Panc1 (cell line): ENCODE measurements at regions not wholly inside any gene's neighbourhood (a gene's known extent, or its start where the extent isn't known, plus 50 kb on each side); places are given as distances from the start of the nearest gene placed in this dataset.

Source experiments
- ATAC-seq: fragments of 200-7000 bp; cut with Tn5 transposase; 2 replicates; pipeline ENCODE4 v1.9.1; 2020; ENCODE audit warnings: mild to moderate bottlenecking, moderate library complexity
- BruUV-seq: library from RNA; stranded (reverse); fragments of 400-500 nt; replicated peaks from 2 replicates; lab custom pipeline; 2021; lab: Mats Ljungman, UMichigan
- CTCF ChIA-PET: fragments of 300-600 bp; sonication (Branson Sonifier 250); formaldehyde crosslinking; loops from one replicate; lab custom pipeline; 2022; ENCODE audit warnings: antibody characterized with exemption; lab: Charles Lee
- POLR2A ChIA-PET: fragments of 300-600 bp; sonication (Branson Sonifier 250); formaldehyde crosslinking; loops from one replicate; lab custom pipeline; 2022; ENCODE audit warnings: antibody characterized with exemption; lab: Charles Lee
- DNase-seq: peaks from one replicate; pipeline ENCODE4 v3.0.0-alpha.2; 2010; ENCODE audit warnings: low read depth, low spot score
- H3K27ac ChIP-seq: 2 replicates; pipeline ENCODE4 v1.5.1; 2011; ENCODE audit warnings: mild to moderate bottlenecking, low read length, inconsistent platforms
- H3K27me3 ChIP-seq: fragments of 200-500 bp; sonication (Bioruptor generic); 2 replicates; pipeline ENCODE4 v1.6.0; 2014; ENCODE audit warnings: low read length, inconsistent platforms; ENCODE audit not compliant: control insufficient read depth, insufficient read depth
- H3K36me3 ChIP-seq: fragments of 200-500 bp; sonication (Bioruptor generic); 2 replicates; pipeline ENCODE4 v1.5.1; 2014; ENCODE audit warnings: inconsistent platforms, mild to moderate bottlenecking, low read length, moderate library complexity; ENCODE audit not compliant: control insufficient read depth, insufficient read depth
- H3K4me1 ChIP-seq: 2 replicates; pipeline ENCODE4 v1.5.1; 2011; ENCODE audit warnings: inconsistent platforms, mild to moderate bottlenecking, low read length, moderate library complexity; ENCODE audit not compliant: control insufficient read depth, insufficient read depth
- H3K4me3 ChIP-seq, 2 experiments: 2 replicates each; pipeline ENCODE4 v1.5.1; 2011 to 2012; ENCODE audit warnings: low read depth in 2 of 2, low read length in 2 of 2, mild to moderate bottlenecking in 2 of 2, inconsistent platforms in 1 of 2, moderate library complexity in 1 of 2
- H3K9me3 ChIP-seq: fragments of 200-500 bp; sonication (Bioruptor generic); 2 replicates; pipeline ENCODE4 v1.5.1; 2014; ENCODE audit warnings: low read depth, mild to moderate bottlenecking, inconsistent platforms, low read length, moderate library complexity; ENCODE audit not compliant: control insufficient read depth, insufficient read depth
- POLR2AphosphoS5 ChIP-seq: IDR thresholded peaks from 2 replicates; pipeline ENCODE4 v1.6.1; 2012; ENCODE audit warnings: mild to moderate bottlenecking, low read depth, low read length, moderate library complexity
- REST ChIP-seq, 2 experiments: IDR thresholded peaks; 2 replicates each; pipeline ENCODE4 v1.6.1; 2011 to 2012; ENCODE audit warnings: low read depth in 2 of 2, control low read depth in 1 of 2, low read length in 1 of 2, mild to moderate bottlenecking in 1 of 2, moderate library complexity in 1 of 2; ENCODE audit not compliant: insufficient read depth in 1 of 2
- SIN3A ChIP-seq: IDR thresholded peaks from 2 replicates; pipeline ENCODE4 v1.6.1; 2012; ENCODE audit warnings: low read depth, mild to moderate bottlenecking, low read length, moderate library complexity, borderline replicate concordance; ENCODE audit not compliant: insufficient read depth
- TCF7L2 ChIP-seq: IDR thresholded peaks from 2 replicates; pipeline ENCODE4 v1.6.1; 2011; ENCODE audit warnings: mild to moderate bottlenecking, low read depth, low read length, inconsistent platforms
- in situ Hi-C: cut with HindIII; loops from 2 replicates; pipeline ENCODE4 v1.10.0; 2016; ENCODE audit warnings: low sequenced_read_pairs, low pct_unique_long_range_greater_than_20kb
- intact Hi-C: fragments of 100-400 bp; cut with micrococcal nuclease; formaldehyde crosslinking; loops from one replicate; pipeline ENCODE4 v1.10.0; 2022; ENCODE audit not compliant: unreplicated experiment
- TF ChIP-seq, protein P1 (sequence below): fragments of 450-650 bp; IDR thresholded peaks from 2 replicates; pipeline ENCODE4 v1.5.1; 2017; ENCODE audit warnings: mild to moderate bottlenecking

- H3K36me3 ChIP-seq, result no peaks in the 10 kb centered on the region
- POLR2A ChIA-PET, result no interaction called here
- no peak for ATAC-seq
- no peak for DNase-seq
- no peaks in the 10 kb centered on the region for H3K9me3 ChIP-seq
- no peaks in the 10 kb centered on the region for H3K27me3 ChIP-seq
- no peak overlapping the region for H3K27ac ChIP-seq
- CTCF ChIA-PET, result no interaction called here
- no TSS peak for BruUV-seq
- in situ Hi-C loops, result no loop called here
- no peaks in the 10 kb centered on the region for H3K4me1 ChIP-seq
- TF ChIP-seq SIN3A (no peak), TCF7L2 (no peak), POLR2AphosphoS5 (no peak), REST (IDR thresholded peaks at IDR 0.05; ENCODE audit: insufficient read depth in 1 of 2, low read depth in 2 of 2, low read length in 1 of 2) (no peak)
- TF ChIP-seq, protein P1, sequence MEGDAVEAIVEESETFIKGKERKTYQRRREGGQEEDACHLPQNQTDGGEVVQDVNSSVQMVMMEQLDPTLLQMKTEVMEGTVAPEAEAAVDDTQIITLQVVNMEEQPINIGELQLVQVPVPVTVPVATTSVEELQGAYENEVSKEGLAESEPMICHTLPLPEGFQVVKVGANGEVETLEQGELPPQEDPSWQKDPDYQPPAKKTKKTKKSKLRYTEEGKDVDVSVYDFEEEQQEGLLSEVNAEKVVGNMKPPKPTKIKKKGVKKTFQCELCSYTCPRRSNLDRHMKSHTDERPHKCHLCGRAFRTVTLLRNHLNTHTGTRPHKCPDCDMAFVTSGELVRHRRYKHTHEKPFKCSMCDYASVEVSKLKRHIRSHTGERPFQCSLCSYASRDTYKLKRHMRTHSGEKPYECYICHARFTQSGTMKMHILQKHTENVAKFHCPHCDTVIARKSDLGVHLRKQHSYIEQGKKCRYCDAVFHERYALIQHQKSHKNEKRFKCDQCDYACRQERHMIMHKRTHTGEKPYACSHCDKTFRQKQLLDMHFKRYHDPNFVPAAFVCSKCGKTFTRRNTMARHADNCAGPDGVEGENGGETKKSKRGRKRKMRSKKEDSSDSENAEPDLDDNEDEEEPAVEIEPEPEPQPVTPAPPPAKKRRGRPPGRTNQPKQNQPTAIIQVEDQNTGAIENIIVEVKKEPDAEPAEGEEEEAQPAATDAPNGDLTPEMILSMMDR, result no peak
- intact Hi-C loops, result no loop called here
- H3K4me3 ChIP-seq, result no peak overlapping the region
These were observed 502.7 kb downstream of the SOX5 start for GRCh38 chr12:23446746-23447145.

DNA sequence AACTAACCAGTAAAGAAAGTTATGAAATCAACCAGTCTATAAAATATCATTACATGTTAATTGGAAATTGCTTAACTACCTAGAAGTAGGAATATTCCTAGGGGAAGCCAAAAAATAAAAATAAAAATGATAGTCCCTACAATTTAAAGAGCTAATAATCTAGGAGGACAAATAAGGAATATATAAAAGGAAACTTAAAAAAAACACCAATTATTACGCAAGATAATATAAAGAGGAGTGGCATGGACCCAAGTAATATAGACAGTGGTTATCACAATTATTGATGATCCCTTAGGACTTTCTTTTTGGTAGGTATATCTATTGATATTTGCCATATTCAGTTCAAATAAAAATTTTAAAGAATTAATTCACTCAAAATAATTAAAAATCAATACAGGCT is 498.7 kb downstream of the SOX5 start:
- POLR2A ChIA-PET, result no interaction called here

More for the DNA sequence above, 498.7 kb downstream of the SOX5 start:
- BruUV-seq, result no TSS peak
- H3K9me3 ChIP-seq, result no peaks in the 10 kb centered on the region
- no peak overlapping the region for H3K4me3 ChIP-seq
- CTCF ChIA-PET, result no interaction called here
- ATAC-seq (no peak), DNase-seq (no peak)
- no peaks in the 10 kb centered on the region for H3K4me1 ChIP-seq
- no peaks in the 10 kb centered on the region for H3K36me3 ChIP-seq
- H3K27ac ChIP-seq, result no peak overlapping the region
- no peaks in the 10 kb centered on the region for H3K27me3 ChIP-seq
- in situ Hi-C loops (no loop called here), intact Hi-C loops (no loop called here)
- no peak for TF ChIP-seq SIN3A
- TF ChIP-seq REST (IDR thresholded peaks at IDR 0.05; ENCODE audit: insufficient read depth in 1 of 2, low read depth in 2 of 2, low read length in 1 of 2), result no peak
- TF ChIP-seq, protein P1, result no peak
- TF ChIP-seq TCF7L2, result no peak
- no peak for TF ChIP-seq POLR2AphosphoS5
